Keratinocyte (primary cell): ENCODE measurements at regions not wholly inside any gene's neighbourhood (a gene's known extent, or its start where the extent isn't known, plus 50 kb on each side); places are given as distances from the start of the nearest gene placed in this dataset.
A peak's percentile ranks its signal among the peaks of the same experiment; 100 is the strongest.

Experiments used
- DNase-seq: peaks from one replicate; pipeline ENCODE4 v3.0.0-alpha.2; 2011; ENCODE audit warnings: low read depth, missing footprints, low spot score
- FAIRE-seq: peaks from 2 replicates; lab custom pipeline; 2011; peaks lifted over from hg19 to GRCh38; lab: Jason Lieb, UNC
- H2AFZ ChIP-seq: 2 replicates; pipeline ENCODE4 v1.6.0; 2012; ENCODE audit warnings: low read length, control low read depth, inconsistent platforms; ENCODE audit not compliant: control insufficient read depth
- H3K27ac ChIP-seq: 2 replicates; pipeline ENCODE4 v1.5.1; 2011; ENCODE audit warnings: low read length; ENCODE audit not compliant: control insufficient read depth, insufficient read depth
- H3K27me3 ChIP-seq: 3 replicates; pipeline ENCODE4 v1.6.0; 2011; ENCODE audit warnings: low read length; ENCODE audit not compliant: control insufficient read depth, insufficient read depth; ENCODE audit errors: extremely low read depth
- H3K36me3 ChIP-seq, 2 experiments: 2 replicates in 1 of 2; 3 replicates in 1 of 2; pipeline ENCODE4 v1.5.1; 2011; ENCODE audit warnings: low read length in 2 of 2, mild to moderate bottlenecking in 1 of 2; ENCODE audit not compliant: control insufficient read depth in 2 of 2, insufficient read depth in 2 of 2; ENCODE audit errors: extremely low read depth in 1 of 2
- H3K4me1 ChIP-seq: 3 replicates; pipeline ENCODE4 v1.5.1; 2011; ENCODE audit warnings: low read length; ENCODE audit not compliant: control insufficient read depth, insufficient read depth; ENCODE audit errors: extremely low read depth
- H3K4me2 ChIP-seq: 3 replicates; pipeline ENCODE4 v1.6.0; 2011; ENCODE audit warnings: low read depth, low read length; ENCODE audit not compliant: control insufficient read depth, insufficient read depth; ENCODE audit errors: extremely low read depth
- H3K4me3 ChIP-seq, 3 experiments: fragments of 200-600 bp in 1 of 3; sonication (generic) in 1 of 3; 2 replicates in 2 of 3; 3 replicates in 1 of 3; pipeline ENCODE4 v1.5.1; 2011 to 2016; ENCODE audit warnings: low read length in 3 of 3, mild to moderate bottlenecking in 3 of 3, control low read depth in 2 of 3, inconsistent platforms in 1 of 3, low read depth in 1 of 3, mixed read lengths in 1 of 3, mixed run types in 1 of 3, moderate library complexity in 1 of 3; ENCODE audit not compliant: control insufficient read depth in 2 of 3, insufficient read depth in 2 of 3; ENCODE audit errors: extremely low read depth in 1 of 3
- H3K79me2 ChIP-seq: 2 replicates; pipeline ENCODE4 v1.6.0; 2012; ENCODE audit warnings: low read length; ENCODE audit not compliant: control insufficient read depth, insufficient read depth
- H3K9ac ChIP-seq: 3 replicates; pipeline ENCODE4 v1.6.0; 2011; ENCODE audit warnings: low read length; ENCODE audit not compliant: control insufficient read depth, insufficient read depth; ENCODE audit errors: extremely low read depth
- H3K9me1 ChIP-seq: 3 replicates; pipeline ENCODE4 v1.6.0; 2011; ENCODE audit warnings: low read length; ENCODE audit not compliant: control insufficient read depth, insufficient read depth; ENCODE audit errors: extremely low read depth
- H3K9me3 ChIP-seq: 2 replicates; pipeline ENCODE4 v1.5.1; 2012; ENCODE audit warnings: low read depth, low read length; ENCODE audit not compliant: control insufficient read depth
- H4K20me1 ChIP-seq: 3 replicates; pipeline ENCODE4 v1.6.0; 2011; ENCODE audit warnings: low read length; ENCODE audit not compliant: control insufficient read depth, insufficient read depth; ENCODE audit errors: extremely low read depth
- EZH2 ChIP-seq: IDR thresholded peaks from one replicate; pipeline ENCODE4 v1.6.1; 2012; ENCODE audit warnings: inconsistent platforms, mild to moderate bottlenecking, low read length, moderate library complexity
- dilution Hi-C: fragments of 300-500 bp; cut with MboI; formaldehyde crosslinking; loops from one replicate; pipeline ENCODE4 v1.7.0; 2020; ENCODE audit warnings: low sequenced_read_pairs; ENCODE audit not compliant: extremely low pct_ligation_motif_present
- TF ChIP-seq, protein P1 (sequence below), 3 experiments: IDR thresholded peaks in 1 of 3; conservative IDR thresholded peaks in 1 of 3; optimal IDR thresholded peaks in 1 of 3; 2 replicates in 2 of 3; 3 replicates in 1 of 3; pipeline versions ENCODE3 to v1.5.1; 2011; ENCODE audit warnings: low read length in 3 of 3, mild to moderate bottlenecking in 3 of 3, moderate library complexity in 2 of 3, control low read depth in 1 of 3, inconsistent platforms in 1 of 3; ENCODE audit not compliant: insufficient read depth in 2 of 3; ENCODE audit errors: extremely low read depth in 1 of 3

DNA sequence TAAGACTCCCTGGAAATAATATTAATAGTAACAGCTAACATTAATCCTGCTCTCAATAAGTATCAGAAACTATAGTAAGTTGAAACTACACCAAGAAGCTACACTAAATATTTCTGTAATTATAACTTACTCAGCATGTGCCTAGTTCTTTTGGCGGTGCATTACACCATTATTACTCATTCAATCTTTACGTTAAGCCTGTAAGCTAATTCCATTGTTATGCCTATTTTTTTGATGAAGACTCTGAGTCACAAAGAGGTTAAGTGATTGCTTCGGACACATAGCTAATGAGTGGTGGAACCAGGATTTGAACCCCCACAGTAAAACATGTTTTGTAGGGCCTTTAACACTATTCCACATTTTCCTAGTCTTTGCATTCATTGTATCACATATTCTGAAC is 111.6 kb downstream of the RASSF10 start:
- H4K20me1 ChIP-seq: no peaks in the 10 kb centered on the region
- H3K36me3 ChIP-seq: no peaks in the 10 kb centered on the region
- H3K27ac ChIP-seq: peak overlapping the region; percentile 92
- H3K4me2 ChIP-seq: peak overlapping the region; percentile 63
- peaks cover 47% of the 10 kb centered on the region for H3K4me1 ChIP-seq
- H3K4me3 ChIP-seq: no peak overlapping the region
- no peaks in the 10 kb centered on the region for H3K9me1 ChIP-seq
- H3K9me3 ChIP-seq: no peaks in the 10 kb centered on the region
- TF ChIP-seq, protein P1, sequence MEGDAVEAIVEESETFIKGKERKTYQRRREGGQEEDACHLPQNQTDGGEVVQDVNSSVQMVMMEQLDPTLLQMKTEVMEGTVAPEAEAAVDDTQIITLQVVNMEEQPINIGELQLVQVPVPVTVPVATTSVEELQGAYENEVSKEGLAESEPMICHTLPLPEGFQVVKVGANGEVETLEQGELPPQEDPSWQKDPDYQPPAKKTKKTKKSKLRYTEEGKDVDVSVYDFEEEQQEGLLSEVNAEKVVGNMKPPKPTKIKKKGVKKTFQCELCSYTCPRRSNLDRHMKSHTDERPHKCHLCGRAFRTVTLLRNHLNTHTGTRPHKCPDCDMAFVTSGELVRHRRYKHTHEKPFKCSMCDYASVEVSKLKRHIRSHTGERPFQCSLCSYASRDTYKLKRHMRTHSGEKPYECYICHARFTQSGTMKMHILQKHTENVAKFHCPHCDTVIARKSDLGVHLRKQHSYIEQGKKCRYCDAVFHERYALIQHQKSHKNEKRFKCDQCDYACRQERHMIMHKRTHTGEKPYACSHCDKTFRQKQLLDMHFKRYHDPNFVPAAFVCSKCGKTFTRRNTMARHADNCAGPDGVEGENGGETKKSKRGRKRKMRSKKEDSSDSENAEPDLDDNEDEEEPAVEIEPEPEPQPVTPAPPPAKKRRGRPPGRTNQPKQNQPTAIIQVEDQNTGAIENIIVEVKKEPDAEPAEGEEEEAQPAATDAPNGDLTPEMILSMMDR (optimal IDR thresholded peaks at IDR 0.05 in 1 of 3, IDR thresholded peaks at IDR 0.05 in 1 of 3, conservative IDR thresholded peaks at IDR 0.05 in 1 of 3; ENCODE audit: extremely low read depth in 1 of 3, insufficient read depth in 2 of 3, low read length in 3 of 3): no peak
- no peak for TF ChIP-seq EZH2
- peak overlapping the region; percentile 31 for H2AFZ ChIP-seq
- H3K27me3 ChIP-seq: no peaks in the 10 kb centered on the region
- no peaks in the 10 kb centered on the region for H3K79me2 ChIP-seq
- DNase-seq (no peak), FAIRE-seq (peak; percentile 89)
- peak overlapping the region; percentile 66 for H3K9ac ChIP-seq
- dilution Hi-C loops: no loop called here

DNA sequence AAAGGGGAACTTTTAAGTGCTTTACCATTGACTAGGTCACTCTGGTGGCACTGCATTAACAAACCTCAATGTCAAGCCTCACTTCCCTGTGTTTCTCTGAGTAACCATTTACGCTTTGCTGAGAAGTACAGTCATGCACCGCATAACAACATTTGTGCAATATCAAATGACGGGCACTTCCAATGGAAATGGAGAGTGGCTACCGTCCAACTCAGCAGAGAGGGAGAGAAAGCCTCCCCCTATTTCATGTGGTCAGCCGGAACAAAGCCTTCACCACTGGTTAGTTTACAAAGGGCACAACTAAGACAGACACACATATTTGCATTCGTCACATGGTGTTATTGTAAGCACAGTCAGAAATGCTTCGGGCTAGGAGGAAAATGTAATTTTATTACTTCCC is 117.3 kb downstream of the RASSF10 start:
- Histone ChIP-seq H3K4me2 (no peak overlapping the region), H3K9me3 (no peaks in the 10 kb centered on the region), H3K9ac (no peak overlapping the region), H3K36me3 (no peaks in the 10 kb centered on the region), H3K27ac (no peak overlapping the region), H3K79me2 (no peaks in the 10 kb centered on the region), H3K9me1 (no peaks in the 10 kb centered on the region), H3K4me3 (no peak overlapping the region), H3K27me3 (no peaks in the 10 kb centered on the region), H4K20me1 (no peaks in the 10 kb centered on the region), H2AFZ (no peak overlapping the region), H3K4me1 (no peaks in the 10 kb centered on the region)
- dilution Hi-C loops: no loop called here
- no peak for DNase-seq
- TF ChIP-seq EZH2: no peak
- TF ChIP-seq, protein P1 (optimal IDR thresholded peaks at IDR 0.05 in 1 of 3, IDR thresholded peaks at IDR 0.05 in 1 of 3, conservative IDR thresholded peaks at IDR 0.05 in 1 of 3; ENCODE audit: extremely low read depth in 1 of 3, insufficient read depth in 2 of 3, low read length in 3 of 3): no peak
- FAIRE-seq: no peak
